HL-60 (cell line): ENCODE measurements at regions not wholly inside any gene's neighbourhood (a gene's known extent, or its start where the extent isn't known, plus 50 kb on each side); places are given as distances from the start of the nearest gene placed in this dataset.

Experiments used
- DNase-seq, 2 experiments: peaks; one replicate each; pipeline ENCODE4 v3.0.0-alpha.2; 2010 to 2020; ENCODE audit warnings: low read depth in 1 of 2, low spot score in 1 of 2
- H3K27ac ChIP-seq: fragments of 250-450 bp; sonication (Bioruptor Pico); replicated peaks from 2 replicates; pipeline ENCODE4 v1.5.1; 2020; ENCODE audit warnings: mild to moderate bottlenecking, moderate library complexity
- H3K27me3 ChIP-seq: fragments of 250-450 bp; sonication (Bioruptor Pico); 2 replicates; pipeline ENCODE4 v1.5.1; 2021; ENCODE audit warnings: mild to moderate bottlenecking, moderate library complexity; ENCODE audit not compliant: insufficient read depth, poor library complexity, severe bottlenecking
- H3K4me3 ChIP-seq: replicated peaks from 2 replicates; pipeline ENCODE4 v1.5.1; 2011; ENCODE audit warnings: mild to moderate bottlenecking, control low read depth, low read length; ENCODE audit not compliant: insufficient read depth
- CTCF ChIP-seq: IDR thresholded peaks from one replicate; pipeline ENCODE4 v1.5.1; 2011; ENCODE audit warnings: low read length, control low read depth, inconsistent platforms; ENCODE audit not compliant: insufficient read depth
- GABPA ChIP-seq: IDR thresholded peaks from 2 replicates; pipeline ENCODE4 v1.6.1; 2012; ENCODE audit warnings: low read depth
- POLR2AphosphoS5 ChIP-seq: IDR thresholded peaks from 2 replicates; pipeline ENCODE4 v1.6.1; 2012; ENCODE audit warnings: low read depth
- REST ChIP-seq: IDR thresholded peaks from 2 replicates; pipeline ENCODE4 v1.6.1; 2012; ENCODE audit warnings: low read depth; ENCODE audit not compliant: insufficient replicate concordance
- SPI1 ChIP-seq: IDR thresholded peaks from 2 replicates; pipeline ENCODE4 v1.6.1; 2012; ENCODE audit warnings: low read depth, mild to moderate bottlenecking, borderline replicate concordance

- Histone ChIP-seq H3K27me3 (no peaks in the 10 kb centered on the region), H3K27ac (no peak overlapping the region), H3K4me3 (no peak overlapping the region)
- no peak for TF ChIP-seq POLR2AphosphoS5
- no peak for TF ChIP-seq CTCF
- no peak for TF ChIP-seq SPI1
- no peak for TF ChIP-seq REST
- no peak for TF ChIP-seq GABPA
- no peak for DNase-seq
These were observed 853.4 kb downstream of the NCAM2 start for GRCh38 chr21:21851657-21852056.

- Histone ChIP-seq H3K27ac (no peak overlapping the region), H3K27me3 (no peaks in the 10 kb centered on the region), H3K4me3 (no peak overlapping the region)
- no peak for TF ChIP-seq GABPA
- no peak for TF ChIP-seq REST
- TF ChIP-seq CTCF = no peak
- no peak for TF ChIP-seq POLR2AphosphoS5
- no peak for TF ChIP-seq SPI1
- no peak for DNase-seq
These were observed 860.5 kb downstream of the NCAM2 start for GRCh38 chr21:21858502-21859334.

- no peak overlapping the region for H3K4me3 ChIP-seq
- TF ChIP-seq CTCF = no peak
- no peak for TF ChIP-seq SPI1
- TF ChIP-seq POLR2AphosphoS5 = no peak
- TF ChIP-seq GABPA = no peak
- TF ChIP-seq REST = no peak
- DNase-seq = no peak
These were observed 862.7 kb downstream of the NCAM2 start for GRCh38 chr21:21860888-21861287.

More at GRCh38 chr21:21860888-21861287, 862.7 kb downstream of the NCAM2 start:
- Histone ChIP-seq H3K27me3 (no peaks in the 10 kb centered on the region), H3K27ac (no peak overlapping the region)
